Fibroblast of lung (primary cell): ENCODE measurements at regions not wholly inside any gene's neighbourhood (a gene's known extent, or its start where the extent isn't known, plus 50 kb on each side); places are given as distances from the start of the nearest gene placed in this dataset.

Experiments used
- CTCF ChIP-seq, 2 donors: IDR thresholded peaks in 1 of 2; conservative IDR thresholded peaks in 1 of 2; 1 replicate in 1 of 2; 2 replicates in 1 of 2; pipeline ENCODE4 v1.5.1; 2011 to 2012; ENCODE audit warnings: low read length in 2 of 2, control low read depth in 1 of 2, inconsistent platforms in 1 of 2, low read depth in 1 of 2, mild to moderate bottlenecking in 1 of 2
- EZH2 ChIP-seq: IDR thresholded peaks from 2 replicates; pipeline ENCODE4 v1.5.1; 2012; ENCODE audit warnings: low read length, control low read depth, mild to moderate bottlenecking; ENCODE audit errors: missing control alignments

GRCh38 chr4:19786616-19787015 is 465.1 kb upstream of the SLIT2 start:
- no peak for TF ChIP-seq CTCF (conservative IDR thresholded peaks at IDR 0.05 in 1 of 2, IDR thresholded peaks at IDR 0.05 in 1 of 2; ENCODE audit: low read depth in 1 of 2, low read length in 2 of 2)
- TF ChIP-seq EZH2: no peak
